Pancreas (tissue), 10 donors: ENCODE measurements at regions not wholly inside any gene's neighbourhood (a gene's known extent, or its start where the extent isn't known, plus 50 kb on each side); places are given as distances from the start of the nearest gene placed in this dataset.

Experiments used
- ATAC-seq, 4 donors: fragments of 200-7000 bp; cut with Tn5 transposase; one replicate each; pipeline versions ENCODE4 v1.8.0 to v1.9.1; 2020; ENCODE audit warnings: mild to moderate bottlenecking in 4 of 4, moderate library complexity in 4 of 4
- DNase-seq, 6 donors: peaks; one replicate each; pipeline ENCODE4 v3.0.0-alpha.2; 2020
- FAIRE-seq: peaks from 2 replicates; lab custom pipeline; 2012; peaks lifted over from hg19 to GRCh38; lab: Jason Lieb, UNC
- H3K27ac ChIP-seq, 4 donors: fragments of 200-600 bp; sonication (generic); 1 replicate in 3 of 4; 2 replicates in 1 of 4; pipeline versions ENCODE4 v1.5.0 to v1.8.0; 2020
- H3K27me3 ChIP-seq, 4 donors: fragments of 200-600 bp; one replicate each; pipeline ENCODE4 v1.8.0; 2021
- H3K36me3 ChIP-seq, 3 donors: fragments of 200-600 bp; sonication (generic) in 1 of 3; one replicate each; pipeline versions ENCODE4 v1.5.0 to v1.8.0; 2020 to 2021
- H3K4me1 ChIP-seq, 3 donors: fragments of 200-600 bp; one replicate each; pipeline ENCODE4 v1.8.0; 2021
- H3K4me3 ChIP-seq, 4 donors: fragments of 200-600 bp; sonication (generic) in 2 of 4; one replicate each; pipeline versions ENCODE4 v1.5.0 to v1.8.0; 2020 to 2021
- H3K9me3 ChIP-seq, 4 donors: fragments of 200-600 bp; one replicate each; pipeline ENCODE4 v1.8.0; 2021
- CTCF ChIP-seq, 4 donors: fragments of 200-600 bp; sonication (generic) in 3 of 4; IDR thresholded peaks; one replicate each; pipeline versions ENCODE4 v1.5.0 to v1.8.0; 2021; ENCODE audit warnings: antibody characterized with exemption in 4 of 4
- WGBS, 2 donors: extraction: QIAGEN DNeasy Blood & Tissue Kit; methylation state at CpG; one replicate each; pipeline ENCODE4 v1.1.7; 2013; 5-methylcytosine and 5-hydroxymethylcytosine counted together
- intact Hi-C, 3 donors: fragments of 100-400 bp; cut with DNase I; formaldehyde crosslinking; loops; one replicate each; pipeline versions ENCODE4 v1.11.1 to v1.14.2; 2022
- donor health status: healthy with polysubstance abuse.
- donor health status: DM: no; HTN: no; CAD: no; lungs with moderate emphysema.
- donor health status: DM: no; HTN: no; CAD: no.
- donor health status: control.
- donor health status: control.
- donor health status: Bipolar disorder and iron deficiency.
- donor health status: DM: yes; HTN: yes; CAD: no.
- donor health status: DM: no; HTN: no; CAD: no.
- donor health status: DM: no; HTN: no; CAD: no.
- donor health status: DM: yes; HTN: yes; CAD: no.

GRCh38 chr4:53802500-53802899 lies 211.2 kb upstream of the LNX1 start:
- Histone ChIP-seq H3K4me1 (no peaks in the 10 kb centered on the region), H3K27me3 (no peaks in the 10 kb centered on the region), H3K36me3 (no peaks in the 10 kb centered on the region), H3K9me3 (no peaks in the 10 kb centered on the region), H3K4me3 (no peak overlapping the region), H3K27ac (no peak overlapping the region)
- TF ChIP-seq CTCF (IDR thresholded peaks at IDR 0.05): no peak
- 32 to 35% methylated on average over 2 of the region's 2 CpGs for WGBS, 2 donors
- FAIRE-seq (no peak), ATAC-seq (peak in 2 of 4 donors; percentile 37 to 42), DNase-seq (no peak)
- intact Hi-C loops: no loop called here

GRCh38 chr4:53801373-53801772 lies 210.1 kb upstream of the LNX1 start:
- WGBS, 2 donors: 47 to 57% methylated on average over 3 of the region's 3 CpGs
- TF ChIP-seq CTCF (IDR thresholded peaks at IDR 0.05): no peak

GRCh38 chr4:53800741-53801140 lies 209.5 kb upstream of the LNX1 start:
- DNase-seq: no peak
- no peak for TF ChIP-seq CTCF (IDR thresholded peaks at IDR 0.05)
- Histone ChIP-seq H3K36me3 (no peaks in the 10 kb centered on the region), H3K4me1 (no peaks in the 10 kb centered on the region), H3K27me3 (no peaks in the 10 kb centered on the region), H3K27ac (no peak overlapping the region), H3K9me3 (no peaks in the 10 kb centered on the region), H3K4me3 (no peak overlapping the region)
- FAIRE-seq: no peak
- WGBS, 2 donors: 88 to 91% methylated on average over 3 of the region's 3 CpGs
- ATAC-seq: no peak
- intact Hi-C loops: no loop called here

More at GRCh38 chr4:53801373-53801772, 210.1 kb upstream of the LNX1 start:
- no peak overlapping the region for H3K4me3 ChIP-seq
- H3K9me3 ChIP-seq: no peaks in the 10 kb centered on the region
- intact Hi-C loops: no loop called here
- ATAC-seq: no peak
- no peak overlapping the region for H3K27ac ChIP-seq
- H3K27me3 ChIP-seq: no peaks in the 10 kb centered on the region
- H3K36me3 ChIP-seq: no peaks in the 10 kb centered on the region
- FAIRE-seq: no peak
- DNase-seq: no peak
- H3K4me1 ChIP-seq: no peaks in the 10 kb centered on the region

GRCh38 chr4:53793096-53793495 lies 201.8 kb upstream of the LNX1 start:
- FAIRE-seq: no peak
- intact Hi-C loops: no loop called here

GRCh38 chr4:53790286-53790685 lies 199.0 kb upstream of the LNX1 start:
- no peak overlapping the region for H3K4me3 ChIP-seq
- TF ChIP-seq CTCF (IDR thresholded peaks at IDR 0.05): no peak
- ATAC-seq: no peak
- no peaks in the 10 kb centered on the region for H3K4me1 ChIP-seq
- H3K36me3 ChIP-seq: no peaks in the 10 kb centered on the region
- no peak for DNase-seq
- intact Hi-C loops: no loop called here
- no peaks in the 10 kb centered on the region for H3K27me3 ChIP-seq
- FAIRE-seq: no peak
- H3K9me3 ChIP-seq: no peaks in the 10 kb centered on the region
- H3K27ac ChIP-seq: no peak overlapping the region

More at GRCh38 chr4:53793096-53793495, 201.8 kb upstream of the LNX1 start:
- DNase-seq: no peak
- no peak overlapping the region for H3K4me3 ChIP-seq
- no peaks in the 10 kb centered on the region for H3K9me3 ChIP-seq
- no peaks in the 10 kb centered on the region for H3K27me3 ChIP-seq
- H3K27ac ChIP-seq: no peak overlapping the region
- no peak for TF ChIP-seq CTCF (IDR thresholded peaks at IDR 0.05)
- H3K4me1 ChIP-seq: no peaks in the 10 kb centered on the region
- 93 to 94% methylated on average over 4 of the region's 4 CpGs for WGBS, 2 donors
- no peak for ATAC-seq
- H3K36me3 ChIP-seq: no peaks in the 10 kb centered on the region
